K562 (cell line): ENCODE measurements at regions not wholly inside any gene's neighbourhood (a gene's known extent, or its start where the extent isn't known, plus 50 kb on each side); places are given as distances from the start of the nearest gene placed in this dataset.

Experiments used
- CTCF ChIP-seq, 3 experiments: IDR thresholded peaks in 2 of 3; conservative IDR thresholded peaks in 1 of 3; 2 replicates each; pipeline ENCODE4 v1.5.1; 2011 to 2012; ENCODE audit warnings: low read length in 3 of 3, mild to moderate bottlenecking in 3 of 3, control low read depth in 2 of 3, improper control_type of control experiment in 1 of 3, inconsistent platforms in 1 of 3, low read depth in 1 of 3, mixed read lengths in 1 of 3, moderate library complexity in 1 of 3; ENCODE audit not compliant: insufficient read depth in 2 of 3
- EP300 ChIP-seq: IDR thresholded peaks from 2 replicates; pipeline ENCODE4 v1.6.1; 2012; ENCODE audit warnings: low read length, improper control_type of control experiment
- GTF2F1 ChIP-seq: IDR thresholded peaks from 2 replicates; pipeline ENCODE4 v1.6.1; 2011; ENCODE audit warnings: low read depth, low read length, improper control_type of control experiment
- GTF3C2 ChIP-seq: IDR thresholded peaks from 3 replicates; pipeline ENCODE4 v1.6.1; 2011; ENCODE audit warnings: borderline replicate concordance, mild to moderate bottlenecking, moderate library complexity; ENCODE audit not compliant: insufficient read length; ENCODE audit errors: extremely low read depth
- HDAC3 ChIP-seq: fragments of 450-650 bp; IDR thresholded peaks from 2 replicates; pipeline ENCODE4 v1.6.1; 2018; ENCODE audit warnings: borderline replicate concordance, mild to moderate bottlenecking, moderate library complexity; ENCODE audit not compliant: partially characterized antibody
- MAFK ChIP-seq: IDR thresholded peaks from 2 replicates; pipeline ENCODE4 v1.6.1; 2011; ENCODE audit warnings: low read length, improper control_type of control experiment
- MAX ChIP-seq: sonication (generic); formaldehyde crosslinking; IDR thresholded peaks from 2 replicates; pipeline ENCODE4 v1.9.0; 2022; ENCODE audit warnings: mild to moderate bottlenecking, missing genetic modification reagents
- MEF2A ChIP-seq: IDR thresholded peaks from 2 replicates; pipeline ENCODE4 v1.6.1; 2011; ENCODE audit warnings: low read depth, mild to moderate bottlenecking, low read length, moderate library complexity; ENCODE audit not compliant: control insufficient read depth
- YY1 ChIP-seq, 3 experiments: IDR thresholded peaks; 2 replicates each; pipeline ENCODE4 v1.6.1; 2011; ENCODE audit warnings: low read length in 2 of 3, mild to moderate bottlenecking in 2 of 3, moderate library complexity in 2 of 3, borderline replicate concordance in 1 of 3, control low read depth in 1 of 3, low read depth in 1 of 3; ENCODE audit not compliant: insufficient read depth in 3 of 3, insufficient replicate concordance in 2 of 3, control insufficient read depth in 1 of 3, insufficient read length in 1 of 3; ENCODE audit errors: extremely low read depth in 1 of 3
- ZNF121 ChIP-seq: sonication (generic); formaldehyde crosslinking; conservative IDR thresholded peaks from 2 replicates; pipeline ENCODE4 v1.8.0; 2022; ENCODE audit warnings: missing genetic modification reagents
- ZNF165 ChIP-seq: fragments of 250-450 bp; sonication (Bioruptor Pico); IDR thresholded peaks from 2 replicates; pipeline ENCODE4 v1.4.0; 2020; ENCODE audit warnings: borderline replicate concordance
- ZNF253 ChIP-seq: fragments of 250-450 bp; sonication (Bioruptor Pico); conservative IDR thresholded peaks from 2 replicates; pipeline ENCODE4 v1.6.1; 2021; ENCODE audit warnings: mild to moderate bottlenecking

GRCh38 chr5:68010740-68011139, 204.8 kb upstream of the PIK3R1 start:
- TF ChIP-seq MAX (CRISPR knock-in tag): no peak
- TF ChIP-seq ZNF165 (CRISPR knock-in tag): no peak
- TF ChIP-seq EP300: no peak
- no peak for TF ChIP-seq YY1 (IDR thresholded peaks at IDR 0.05; ENCODE audit: borderline replicate concordance in 1 of 3, control insufficient read depth in 1 of 3, extremely low read depth in 1 of 3, insufficient read depth in 3 of 3, insufficient read length in 1 of 3, insufficient replicate concordance in 2 of 3, low read depth in 1 of 3, low read length in 2 of 3)
- TF ChIP-seq MEF2A: no peak
- no peak for TF ChIP-seq ZNF253 (CRISPR knock-in tag)
- TF ChIP-seq ZNF121 (CRISPR knock-in tag): no peak
- TF ChIP-seq CTCF (IDR thresholded peaks at IDR 0.05 in 2 of 3, conservative IDR thresholded peaks at IDR 0.05 in 1 of 3; ENCODE audit: insufficient read depth in 2 of 3, low read depth in 1 of 3, low read length in 3 of 3): no peak
- no peak for TF ChIP-seq GTF2F1
- TF ChIP-seq GTF3C2: no peak
- no peak for TF ChIP-seq MAFK
- no peak for TF ChIP-seq HDAC3
